ENCODE measurements at regions not wholly inside any gene's neighbourhood (a gene's known extent, or its start where the extent isn't known, plus 50 kb on each side); places are given as distances from the start of the nearest gene placed in this dataset.

DNA sequence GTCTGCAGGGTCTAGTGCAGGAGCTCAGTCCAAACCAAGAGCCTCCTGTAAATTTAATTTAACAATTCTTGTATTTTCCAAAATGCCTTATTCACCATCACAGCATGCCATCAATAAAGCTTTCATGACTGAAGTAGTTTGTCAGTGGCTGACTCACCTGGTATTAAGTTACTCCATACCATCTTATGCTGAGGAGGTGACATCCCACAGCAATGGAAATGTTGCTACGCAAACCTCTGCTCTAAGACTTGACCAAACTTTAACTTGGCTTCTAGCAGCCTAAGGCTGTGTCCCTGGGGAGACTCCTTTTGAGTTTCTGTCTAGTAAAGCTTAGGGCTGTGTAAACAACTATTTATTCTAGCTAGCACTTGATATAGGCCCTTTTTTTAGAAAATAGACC lies 1231.3 kb upstream of the CDH18 start:
- TF ChIP-seq, protein P1, sequence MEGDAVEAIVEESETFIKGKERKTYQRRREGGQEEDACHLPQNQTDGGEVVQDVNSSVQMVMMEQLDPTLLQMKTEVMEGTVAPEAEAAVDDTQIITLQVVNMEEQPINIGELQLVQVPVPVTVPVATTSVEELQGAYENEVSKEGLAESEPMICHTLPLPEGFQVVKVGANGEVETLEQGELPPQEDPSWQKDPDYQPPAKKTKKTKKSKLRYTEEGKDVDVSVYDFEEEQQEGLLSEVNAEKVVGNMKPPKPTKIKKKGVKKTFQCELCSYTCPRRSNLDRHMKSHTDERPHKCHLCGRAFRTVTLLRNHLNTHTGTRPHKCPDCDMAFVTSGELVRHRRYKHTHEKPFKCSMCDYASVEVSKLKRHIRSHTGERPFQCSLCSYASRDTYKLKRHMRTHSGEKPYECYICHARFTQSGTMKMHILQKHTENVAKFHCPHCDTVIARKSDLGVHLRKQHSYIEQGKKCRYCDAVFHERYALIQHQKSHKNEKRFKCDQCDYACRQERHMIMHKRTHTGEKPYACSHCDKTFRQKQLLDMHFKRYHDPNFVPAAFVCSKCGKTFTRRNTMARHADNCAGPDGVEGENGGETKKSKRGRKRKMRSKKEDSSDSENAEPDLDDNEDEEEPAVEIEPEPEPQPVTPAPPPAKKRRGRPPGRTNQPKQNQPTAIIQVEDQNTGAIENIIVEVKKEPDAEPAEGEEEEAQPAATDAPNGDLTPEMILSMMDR (IDR thresholded peaks at IDR 0.05; ENCODE audit: low read depth, low read length) = no peak
- no peak for TF ChIP-seq EZH2phosphoT487 (IDR thresholded peaks at IDR 0.05; ENCODE audit: low read depth)
